Non-pigmented ciliary epithelial cell (primary cell): ENCODE measurements at regions not wholly inside any gene's neighbourhood (a gene's known extent, or its start where the extent isn't known, plus 50 kb on each side); places are given as distances from the start of the nearest gene placed in this dataset.
A peak's percentile ranks its signal among the peaks of the same experiment; 100 is the strongest.
"Not testable (repeated sequence)": the region's sequence is repeated elsewhere in the genome, so short reads cannot be mapped to it uniquely, and the experiment has no call there.

ENCODE experiments used
- DNase-seq: peaks from one replicate; pipeline ENCODE4 v3.0.0-alpha.2; 2010; ENCODE audit warnings: low read depth

- no peak for DNase-seq
Observed at GRCh38 chr4:149870008-149870407, 54.4 kb upstream of the IQCM start.

DNA sequence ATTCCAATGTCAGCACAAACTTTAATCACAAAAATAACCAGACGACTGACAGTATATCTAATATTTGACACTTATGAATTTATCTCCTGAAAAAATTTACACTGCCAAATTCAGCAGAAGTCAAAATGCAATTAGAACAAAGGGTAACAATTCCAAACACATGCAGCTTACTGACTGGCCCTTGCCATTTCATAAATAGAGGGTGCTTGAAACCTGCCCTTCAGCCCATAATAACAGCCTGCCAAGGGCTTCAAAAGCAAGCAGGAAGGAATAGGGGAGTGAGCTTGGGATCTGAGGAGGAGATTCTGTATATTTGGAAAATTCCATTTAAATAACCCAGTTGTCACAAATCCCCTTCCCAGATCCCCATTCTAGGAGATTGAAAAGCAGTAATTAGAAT lies 66.1 kb upstream of the IQCM start:
- no peak for DNase-seq

- no peak for DNase-seq
Observed at GRCh38 chr4:149882251-149882650, 66.6 kb upstream of the IQCM start.

- DNase-seq: no peak
Observed at GRCh38 chr4:149884046-149884445, 68.4 kb upstream of the IQCM start.

DNA sequence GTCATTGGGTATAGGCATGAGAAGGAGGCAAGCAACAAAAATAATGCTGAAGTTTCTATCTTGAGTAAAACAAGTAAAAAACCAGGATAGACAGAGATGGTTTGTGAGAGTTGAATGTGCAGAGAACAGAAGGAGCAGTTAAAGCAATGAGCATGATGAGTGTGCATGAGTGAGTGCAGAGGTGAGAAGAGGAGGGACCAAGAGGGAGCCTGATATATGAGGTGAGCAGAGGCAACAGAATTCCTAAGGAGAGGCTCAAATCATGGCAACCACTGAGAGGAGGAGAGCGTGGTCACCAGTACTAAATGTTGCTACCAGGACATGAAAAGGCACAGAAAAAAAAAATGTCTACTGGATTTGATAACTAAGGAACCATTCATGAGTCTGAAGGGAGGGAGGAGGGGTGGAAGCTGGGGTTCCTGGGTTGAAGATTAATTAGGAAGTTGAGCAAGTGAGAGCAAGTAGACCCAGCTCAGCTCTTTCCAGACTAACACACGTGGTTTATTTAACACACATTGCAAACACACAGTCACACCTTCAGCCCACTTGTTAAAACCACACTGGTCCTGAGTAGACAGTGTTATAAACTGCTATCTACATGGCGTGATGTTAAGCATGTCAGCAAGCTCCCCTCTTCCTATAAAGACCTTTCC lies 69.0 kb upstream of the IQCM start:
- DNase-seq: no peak

GRCh38 chr4:149885896-149886295 lies 70.3 kb upstream of the IQCM start:
- DNase-seq: peak; percentile 50

GRCh38 chr4:149886786-149887490 lies 71.3 kb upstream of the IQCM start:
- DNase-seq: no peak

DNA sequence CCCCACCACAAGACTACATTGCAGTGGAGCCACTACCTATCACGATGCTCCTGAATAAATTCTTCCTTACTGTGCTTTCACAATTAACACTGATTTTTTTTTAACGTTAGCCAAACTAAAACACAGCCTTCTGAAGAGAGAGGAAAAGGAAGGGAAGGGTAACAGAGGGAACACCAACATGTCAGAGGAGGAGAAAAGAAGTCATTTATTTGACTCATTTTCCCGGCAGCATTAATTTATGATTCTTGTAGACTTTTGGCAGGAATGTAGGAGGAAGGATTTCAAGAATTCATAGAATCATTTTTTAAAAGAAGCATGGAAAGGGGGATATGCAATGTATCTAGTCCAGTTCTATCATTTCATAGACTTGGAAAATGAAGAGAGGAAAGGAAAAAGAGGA lies 74.3 kb upstream of the IQCM start:
- no peak for DNase-seq

- no peak for DNase-seq
Observed at GRCh38 chr4:149890531-149890930, 74.9 kb upstream of the IQCM start.

- DNase-seq: no peak
Observed at GRCh38 chr4:149891426-149891825, 75.8 kb upstream of the IQCM start.

GRCh38 chr4:149896432-149896831 lies 80.8 kb upstream of the IQCM start:
- DNase-seq: no peak

DNA sequence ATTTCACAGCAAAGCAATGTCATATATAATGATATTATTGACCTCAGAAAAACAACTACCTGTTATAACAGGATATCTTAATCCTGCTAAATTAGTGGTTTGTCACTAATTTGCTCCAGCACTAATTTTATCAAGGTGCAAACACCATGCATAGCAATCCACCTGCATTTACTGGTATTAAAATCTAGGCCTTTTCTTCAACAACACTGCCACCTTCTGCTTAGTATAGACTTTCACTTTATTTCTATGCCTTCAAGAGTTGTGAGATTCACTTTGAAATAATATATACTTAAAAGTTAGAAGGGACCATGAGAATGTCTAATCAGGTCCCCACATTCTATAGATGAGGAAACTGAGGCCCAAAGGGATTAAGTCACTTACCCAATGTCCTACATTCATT lies 82.1 kb upstream of the IQCM start:
- DNase-seq: no peak

DNA sequence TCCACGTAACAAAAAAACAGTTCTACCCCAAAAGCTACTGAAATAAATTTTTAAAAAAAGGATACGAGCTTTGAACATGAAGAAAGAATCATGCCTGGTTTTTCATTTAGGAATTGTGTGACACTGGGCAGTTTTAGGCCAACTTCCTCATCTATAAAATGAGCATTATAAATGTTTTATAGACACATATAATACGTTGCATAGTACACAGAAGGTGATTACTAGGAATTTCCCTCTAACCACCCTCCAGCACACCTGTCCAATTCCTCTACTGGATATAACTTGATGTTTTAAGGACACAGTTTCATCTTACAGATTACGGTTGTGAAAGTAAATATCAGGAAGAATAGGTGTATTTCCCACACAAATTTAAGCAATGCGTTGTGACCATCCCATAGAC lies 85.5 kb upstream of the IQCM start:
- DNase-seq: no peak

DNA sequence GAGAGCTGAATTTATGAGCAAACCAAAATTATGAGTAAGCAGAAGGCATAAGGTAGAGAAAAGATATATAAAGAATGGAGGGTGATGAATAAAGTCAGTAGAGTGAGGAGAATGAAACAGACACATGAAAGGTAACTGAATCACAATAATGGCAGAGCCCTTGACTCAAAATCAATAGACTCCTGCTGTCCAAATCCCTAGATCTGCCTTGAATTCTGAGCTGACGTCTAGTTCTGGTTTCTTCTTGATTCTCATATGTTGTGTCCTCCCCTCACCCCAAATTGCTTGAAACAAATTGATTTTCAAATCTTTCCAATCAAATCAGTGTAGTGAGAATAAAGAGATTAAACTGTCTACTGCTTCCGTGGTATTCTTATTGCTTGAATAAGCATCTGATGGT lies 86.6 kb upstream of the IQCM start:
- no peak for DNase-seq

- no peak for DNase-seq
Observed at GRCh38 chr4:149910177-149910576, 94.5 kb upstream of the IQCM start.

- no peak for DNase-seq
Observed at GRCh38 chr4:149910604-149911350, 95.1 kb upstream of the IQCM start.

DNA sequence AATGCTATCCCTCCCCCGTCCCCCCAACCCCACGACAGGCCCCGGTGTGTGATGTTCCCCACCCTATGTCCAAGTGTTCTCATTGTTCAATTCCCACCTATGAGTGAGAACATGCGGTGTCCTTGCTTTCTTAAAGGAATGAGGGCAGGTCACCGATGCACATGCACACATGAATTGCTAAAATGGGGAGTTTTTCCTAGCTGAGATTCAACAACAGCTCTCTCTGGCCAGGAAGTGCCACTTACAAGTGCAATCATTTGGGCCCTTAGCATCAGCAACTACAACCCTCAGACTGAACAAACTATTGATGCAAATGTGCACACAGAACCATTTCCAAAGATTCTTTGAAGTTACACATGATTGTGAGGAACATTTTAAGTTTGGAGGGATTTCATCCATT lies 95.7 kb upstream of the IQCM start:
- DNase-seq: no peak

- DNase-seq: no peak
Observed at GRCh38 chr4:149912000-149912399, 96.4 kb upstream of the IQCM start.

DNA sequence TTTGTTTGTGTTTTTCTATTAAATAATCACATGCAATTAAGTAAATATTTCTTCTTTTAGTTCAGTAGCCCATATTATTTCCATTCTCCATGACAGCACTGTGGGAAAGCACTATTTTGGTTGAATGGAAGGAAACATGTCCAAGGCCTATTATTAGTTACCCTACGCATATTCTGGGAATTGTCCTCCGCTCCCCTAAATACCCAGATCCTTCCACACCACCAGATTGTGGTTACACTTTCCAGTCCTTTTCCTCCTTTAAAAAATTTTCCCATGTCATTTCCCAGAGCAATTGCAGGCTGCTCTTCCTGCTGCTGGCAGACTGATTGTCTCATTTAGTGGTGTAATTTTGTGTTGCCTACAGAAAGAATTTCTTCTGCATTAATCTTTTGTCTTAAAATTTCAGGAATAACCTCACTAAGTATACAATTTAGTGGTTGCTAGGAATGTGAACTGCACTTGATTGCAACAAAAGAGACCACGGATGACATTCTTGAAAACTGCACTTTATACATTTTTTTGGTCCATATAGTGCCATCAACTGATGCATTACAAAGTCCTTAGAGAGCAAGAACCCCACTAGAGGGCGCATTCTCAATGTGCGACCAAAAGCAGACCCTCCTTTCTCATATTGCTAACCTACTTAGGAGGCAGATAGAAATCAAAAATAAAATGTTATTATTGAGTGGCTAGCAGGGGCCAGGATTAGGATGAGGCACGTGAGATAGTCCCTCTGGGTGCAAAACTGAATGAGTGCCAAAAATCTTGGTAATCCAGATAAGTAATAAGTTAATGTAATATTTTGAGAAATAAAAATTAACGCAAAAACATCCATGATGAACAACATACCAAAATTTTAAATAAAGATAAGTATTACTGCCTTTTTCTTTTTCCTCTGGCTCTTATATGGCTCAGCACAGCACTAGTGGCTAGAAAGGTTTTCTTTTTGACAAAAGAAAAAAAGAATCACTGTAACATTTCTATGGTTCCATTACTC lies 98.8 kb upstream of the IQCM start:
- DNase-seq: no peak

GRCh38 chr4:149915735-149916134 lies 100.1 kb upstream of the IQCM start:
- not testable (repeated sequence) for DNase-seq

- DNase-seq: no peak
Observed at GRCh38 chr4:149923736-149924135, 108.1 kb upstream of the IQCM start.

DNA sequence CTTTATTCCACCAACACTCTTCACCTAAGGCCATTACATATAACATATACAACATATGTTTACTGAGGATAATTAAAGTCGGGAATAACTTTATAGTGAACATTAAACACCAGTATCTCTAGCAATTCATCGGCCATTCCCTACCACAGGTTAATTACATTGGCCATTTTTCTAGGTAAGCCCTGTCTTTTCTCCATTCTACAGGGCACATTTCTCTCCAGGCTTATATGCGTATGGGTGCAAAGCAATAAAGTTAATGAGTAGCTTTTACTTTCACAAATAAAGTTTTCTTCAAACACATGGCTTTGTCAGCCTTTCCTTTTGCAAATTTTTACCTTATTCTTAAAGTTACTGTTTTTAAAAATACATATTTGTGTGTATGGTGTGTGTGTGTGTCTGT lies 111.9 kb upstream of the IQCM start:
- no peak for DNase-seq
